AG08395 (cell line): ENCODE measurements at regions not wholly inside any gene's neighbourhood (a gene's known extent, or its start where the extent isn't known, plus 50 kb on each side); places are given as distances from the start of the nearest gene placed in this dataset.

Experiments used
- DNase-seq: peaks from one replicate; pipeline ENCODE4 v3.0.0; 2012; ENCODE audit warnings: mixed read lengths, low spot score

- no peak for DNase-seq
These were observed 73.8 kb upstream of the MIR17HG start for GRCh38 chr13:91273675-91274074.

DNA sequence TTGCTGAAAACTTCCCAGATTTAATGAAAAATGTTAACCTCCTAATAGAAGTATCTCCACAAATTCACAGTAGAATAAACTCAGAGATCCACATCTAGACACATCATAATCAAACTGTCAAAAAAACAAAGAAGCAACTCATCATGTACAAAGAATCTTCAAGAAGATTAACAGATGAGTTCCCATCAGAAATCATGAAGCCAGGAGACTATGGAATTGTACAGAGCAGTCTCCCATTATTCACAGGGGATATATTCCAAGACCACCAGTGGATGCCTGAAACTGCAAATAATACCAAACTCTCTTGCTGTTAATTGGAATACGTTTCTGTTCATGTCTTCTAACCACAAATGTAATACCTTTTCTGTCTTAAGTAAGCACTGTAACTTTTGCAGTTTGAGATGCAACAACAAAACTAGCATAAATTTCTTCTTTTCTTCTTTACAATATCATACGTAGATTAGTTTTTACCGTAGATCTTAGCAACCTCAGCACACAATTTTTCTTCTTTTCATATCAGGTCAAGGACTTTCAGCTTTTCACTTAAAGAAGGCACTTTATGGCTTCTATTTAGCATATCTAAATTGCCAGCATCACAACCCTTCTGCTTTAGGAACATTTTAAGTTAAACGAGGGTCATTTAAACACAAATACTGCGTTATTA is 70.3 kb upstream of the MIR17HG start:
- DNase-seq, result no peak

DNA sequence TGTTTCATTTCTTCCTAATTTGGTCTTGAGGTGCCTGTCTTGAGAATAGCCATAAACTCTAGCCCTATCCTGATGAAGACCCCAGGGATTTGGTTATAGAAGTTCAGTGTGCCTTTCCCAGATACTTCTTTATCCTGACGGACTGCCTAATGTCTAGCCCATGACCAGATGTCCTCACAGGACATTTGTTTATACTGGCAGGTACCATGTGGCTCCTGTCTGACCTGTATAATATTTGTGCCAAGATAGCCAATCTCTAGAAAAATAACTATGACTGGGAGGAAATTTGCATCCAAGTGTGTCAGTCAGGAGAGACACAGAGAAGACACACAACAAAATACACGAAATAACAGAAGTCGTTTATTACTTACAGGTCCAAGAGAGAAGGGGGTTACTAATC is 69.2 kb upstream of the MIR17HG start:
- DNase-seq, result no peak

DNA sequence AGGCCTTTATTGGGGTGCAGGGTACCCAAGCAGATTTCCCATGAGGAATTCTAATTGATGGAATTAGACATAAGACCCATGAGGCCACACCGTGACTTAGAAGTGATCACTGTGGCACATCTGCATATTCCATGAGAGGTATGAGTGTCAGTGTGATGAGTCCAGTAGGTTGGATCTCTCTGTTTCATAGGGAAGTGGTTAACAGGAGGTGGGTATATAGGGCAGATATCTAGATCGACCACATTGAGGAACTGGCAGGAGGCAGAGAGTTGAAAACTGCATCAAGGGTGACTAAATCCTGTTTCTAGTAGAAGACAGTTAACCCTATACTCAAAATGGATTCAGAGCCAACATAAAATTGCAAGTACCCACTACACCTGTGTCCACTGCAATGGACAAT is 68.6 kb upstream of the MIR17HG start:
- no peak for DNase-seq

DNA sequence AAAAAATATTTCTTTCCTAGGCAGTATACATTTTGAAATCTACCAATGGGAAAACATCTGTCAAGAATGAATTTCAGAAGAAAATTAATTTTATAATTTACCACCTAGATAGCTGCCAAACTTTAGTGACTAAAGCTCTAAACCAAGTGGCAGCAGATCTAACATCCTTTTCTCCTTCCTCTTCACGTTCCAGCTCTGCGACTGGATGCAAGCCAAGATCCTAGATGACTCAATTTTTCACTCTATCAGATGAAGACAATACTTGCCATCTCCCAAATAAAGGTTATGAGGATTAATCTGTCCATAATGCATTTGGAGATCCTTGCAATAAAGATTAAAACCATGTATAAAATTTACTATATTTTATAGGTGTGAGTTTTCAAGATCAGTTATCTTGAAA is 66.7 kb upstream of the MIR17HG start:
- no peak for DNase-seq

DNA sequence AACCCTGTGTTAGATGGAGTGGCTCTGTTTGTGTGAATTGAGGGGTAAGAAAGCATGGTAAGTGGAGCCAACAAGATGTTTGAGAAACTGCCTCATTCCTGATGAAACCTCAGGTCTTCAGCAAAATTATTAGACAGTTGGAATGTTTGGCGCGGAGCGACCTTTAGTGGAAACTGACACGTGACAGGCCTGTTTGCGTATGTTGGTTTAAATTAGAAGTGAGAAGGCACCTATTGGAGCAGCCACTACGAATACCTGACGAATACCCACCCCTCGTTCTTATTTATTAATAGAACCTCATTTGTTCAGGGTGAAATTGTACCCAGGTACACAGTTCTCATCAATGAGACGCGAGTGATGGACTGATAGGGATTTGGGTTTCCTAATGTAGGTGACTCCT is 63.2 kb upstream of the MIR17HG start:
- DNase-seq, result no peak

DNA sequence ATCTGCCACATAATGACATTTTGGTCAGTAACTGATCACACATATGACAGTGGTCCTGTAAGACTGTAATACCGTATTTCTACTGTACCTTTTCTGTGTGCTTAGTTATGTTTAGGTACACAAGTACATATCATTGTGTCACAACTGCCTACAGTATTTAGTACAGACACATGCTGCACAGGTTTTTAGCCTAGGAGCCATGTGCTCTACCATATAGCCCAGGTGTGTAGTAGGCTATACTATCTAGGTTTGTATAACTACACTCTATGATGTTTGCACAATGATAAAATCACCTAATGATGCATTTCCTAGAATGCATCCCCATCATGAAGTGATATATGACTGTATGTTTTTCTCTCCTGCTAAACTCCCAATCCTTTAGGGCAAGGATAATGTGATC is 61.2 kb upstream of the MIR17HG start:
- no peak for DNase-seq

- no peak for DNase-seq
These were observed 56.4 kb upstream of the MIR17HG start for GRCh38 chr13:91291078-91291477.

DNA sequence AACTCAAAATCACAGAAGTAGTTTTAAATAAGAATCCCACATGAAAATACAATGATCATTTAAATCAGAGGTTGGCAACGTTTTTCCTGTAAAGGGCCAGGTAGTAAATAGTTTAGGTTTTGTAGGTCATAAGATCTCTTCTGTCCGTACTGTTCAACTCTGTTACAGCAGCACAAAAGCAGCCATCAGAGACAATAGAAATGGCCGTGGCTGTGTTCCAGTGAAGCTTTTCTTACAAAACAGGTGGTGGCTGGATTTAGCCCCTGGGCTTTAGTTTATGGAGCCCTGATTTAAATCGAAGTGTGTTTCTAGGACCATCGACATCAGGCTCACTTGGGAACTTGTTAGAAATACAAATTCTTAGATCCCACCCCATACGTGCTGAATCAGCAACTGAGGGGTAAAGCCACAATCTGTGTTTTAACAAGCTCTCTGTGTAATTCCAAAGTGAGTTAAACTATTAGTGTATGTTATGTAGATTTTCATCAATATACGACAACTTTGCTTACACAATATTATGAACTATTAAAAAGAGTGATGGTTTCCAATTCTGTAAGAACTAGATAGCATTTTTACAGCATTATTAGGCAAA is 54.8 kb upstream of the MIR17HG start:
- no peak for DNase-seq

DNA sequence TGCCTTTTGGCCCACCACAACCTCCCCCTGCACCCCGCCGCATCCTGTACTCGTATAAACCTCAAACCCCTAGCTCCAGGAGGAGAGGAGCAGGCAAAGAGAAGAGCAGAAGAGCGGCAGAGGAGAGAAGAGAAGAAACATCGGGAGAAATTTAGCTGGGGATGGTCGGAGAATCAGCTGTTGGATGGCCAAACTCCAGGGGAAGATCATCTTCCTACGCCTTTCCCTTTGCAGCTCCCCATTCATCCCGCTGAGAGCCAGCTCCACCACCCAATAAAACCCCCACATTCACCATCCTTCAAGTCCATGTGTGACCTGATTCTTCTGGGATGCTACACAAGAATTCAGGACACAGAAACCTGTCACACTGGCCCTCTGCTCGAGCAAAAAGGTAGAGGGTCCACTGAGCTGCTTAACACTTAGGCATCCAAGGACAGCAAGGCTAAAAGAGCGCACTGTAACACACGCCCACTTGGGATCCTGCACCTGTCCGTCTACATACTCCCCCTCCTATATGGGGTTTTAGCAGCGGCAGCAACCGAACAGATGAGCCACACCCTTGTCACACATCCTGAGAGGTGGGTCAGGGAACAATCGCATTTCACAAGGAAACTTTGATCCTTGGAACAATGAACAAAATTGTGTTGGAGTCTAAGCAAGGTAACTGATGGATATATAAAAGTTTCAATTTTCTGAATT is 51.6 kb upstream of the MIR17HG start:
- DNase-seq, result no peak

- DNase-seq, result no peak
These were observed 50.0 kb upstream of the MIR17HG start for GRCh38 chr13:91297503-91297902.
